Loucy (cell line): ENCODE measurements at regions not wholly inside any gene's neighbourhood (a gene's known extent, or its start where the extent isn't known, plus 50 kb on each side); places are given as distances from the start of the nearest gene placed in this dataset.

Source experiments
- CTCF ChIP-seq: fragments of 200-600 bp; sonication (generic); conservative IDR thresholded peaks from 2 replicates; pipeline ENCODE4 v1.5.1; 2014; ENCODE audit warnings: mild to moderate bottlenecking, antibody characterized with exemption, low read length
- EZH2phosphoT487 ChIP-seq: fragments of 200-600 bp; IDR thresholded peaks from 2 replicates; pipeline ENCODE4 v1.6.1; 2018; ENCODE audit warnings: antibody characterized with exemption, mild to moderate bottlenecking, moderate library complexity, borderline replicate concordance

GRCh38 chr9:93376411-93376810 lies 75.1 kb upstream of the FAM120A start:
- TF ChIP-seq CTCF (no peak), EZH2phosphoT487 (no peak)
